ENCODE measurements at regions not wholly inside any gene's neighbourhood (a gene's known extent, or its start where the extent isn't known, plus 50 kb on each side); places are given as distances from the start of the nearest gene placed in this dataset.

GRCh38 chr11:30125456-30125855 lies 105.4 kb upstream of the FSHB start:
- no peak for TF ChIP-seq POLR2A (IDR thresholded peaks at IDR 0.05)
- no peak for TF ChIP-seq EP300 (IDR thresholded peaks at IDR 0.05)
- TF ChIP-seq CTCF (IDR thresholded peaks at IDR 0.05), result no peak
- TF ChIP-seq POLR2AphosphoS5 (IDR thresholded peaks at IDR 0.05), result no peak
